Endothelial cell of umbilical vein (primary cell): ENCODE measurements at regions not wholly inside any gene's neighbourhood (a gene's known extent, or its start where the extent isn't known, plus 50 kb on each side); places are given as distances from the start of the nearest gene placed in this dataset.
"Not testable (repeated sequence)": the region's sequence is repeated elsewhere in the genome, so short reads cannot be mapped to it uniquely, and the experiment has no call there.

Experiments
- BruUV-seq: library from RNA; stranded (reverse); fragments of 400-500 nt; replicated peaks from 2 replicates; lab custom pipeline; 2021; lab: Mats Ljungman, UMichigan
- CTCF ChIA-PET: fragments of 300-600, 350-600 bp; sonication (Branson Sonifier 250); formaldehyde crosslinking; loops from one replicate; lab custom pipeline; 2021; ENCODE audit warnings: antibody characterized with exemption, inconsistent platforms; lab: Charles Lee
- POLR2A ChIA-PET: fragments of 300-600, 350-600 bp; sonication (Branson Sonifier 250); formaldehyde crosslinking; loops from one replicate; lab custom pipeline; 2021; ENCODE audit warnings: antibody characterized with exemption, inconsistent platforms; lab: Charles Lee
- DNase-seq: peaks from one replicate; pipeline ENCODE4 v3.0.0-alpha.2; 2011; ENCODE audit warnings: low read depth, low spot score
- FAIRE-seq: peaks from 2 replicates; lab custom pipeline; 2011; peaks lifted over from hg19 to GRCh38; lab: Jason Lieb, UNC
- H2AFZ ChIP-seq: 2 replicates; pipeline ENCODE4 v1.6.0; 2012; ENCODE audit warnings: low read depth, low read length, control low read depth, inconsistent platforms
- H3K27ac ChIP-seq: 2 replicates; pipeline ENCODE4 v1.5.1; 2011; ENCODE audit warnings: low read depth, mild to moderate bottlenecking, control low read depth, low read length, moderate library complexity; ENCODE audit not compliant: insufficient read depth
- H3K27me3 ChIP-seq, 2 experiments: 2 replicates each; pipeline versions ENCODE4 v1.6.0 to v1.6.1; 2011; ENCODE audit warnings: low read length in 2 of 2, mixed read lengths in 1 of 2; ENCODE audit not compliant: control insufficient read depth in 2 of 2, insufficient read depth in 2 of 2
- H3K36me3 ChIP-seq, 2 experiments: 2 replicates in 1 of 2; 3 replicates in 1 of 2; pipeline ENCODE4 v1.5.1; 2011; ENCODE audit warnings: low read length in 2 of 2, mild to moderate bottlenecking in 1 of 2, moderate library complexity in 1 of 2; ENCODE audit not compliant: control insufficient read depth in 2 of 2, insufficient read depth in 2 of 2; ENCODE audit errors: extremely low read depth in 1 of 2
- H3K4me1 ChIP-seq: 3 replicates; pipeline ENCODE4 v1.5.1; 2011; ENCODE audit warnings: mild to moderate bottlenecking, low read length; ENCODE audit not compliant: control insufficient read depth, insufficient read depth; ENCODE audit errors: extremely low read depth
- H3K4me2 ChIP-seq: 2 replicates; pipeline ENCODE4 v1.6.1; 2011; ENCODE audit warnings: low read length, control low read depth, mixed read lengths; ENCODE audit not compliant: insufficient read depth
- H3K4me3 ChIP-seq, 3 experiments: fragments of 200-600 bp in 1 of 3; sonication (generic), shearing (Covaris generic) in 1 of 3; replicated peaks in 1 of 3; 2 replicates each; pipeline ENCODE4 v1.5.1; 2011 to 2016; ENCODE audit warnings: control low read depth in 3 of 3, low read length in 3 of 3, mild to moderate bottlenecking in 2 of 3, inconsistent platforms in 1 of 3, low read depth in 1 of 3, moderate library complexity in 1 of 3; ENCODE audit not compliant: insufficient read depth in 1 of 3
- H3K79me2 ChIP-seq: 2 replicates; pipeline ENCODE4 v1.6.0; 2012; ENCODE audit warnings: low read length, inconsistent platforms; ENCODE audit not compliant: control insufficient read depth, insufficient read depth
- H3K9ac ChIP-seq: replicated peaks from 2 replicates; pipeline ENCODE3; 2011; ENCODE audit warnings: low read length, control low read depth; ENCODE audit not compliant: insufficient read depth; ENCODE audit errors: extremely low read depth
- H3K9me1 ChIP-seq: replicated peaks from 3 replicates; pipeline ENCODE4 v1.6.0; 2011; ENCODE audit warnings: mild to moderate bottlenecking, low read length; ENCODE audit not compliant: control insufficient read depth, insufficient read depth; ENCODE audit errors: extremely low read depth
- H3K9me3 ChIP-seq: replicated peaks from 2 replicates; pipeline ENCODE4 v1.5.1; 2012; ENCODE audit warnings: low read length, inconsistent platforms; ENCODE audit not compliant: control insufficient read depth, insufficient read depth
- H4K20me1 ChIP-seq: replicated peaks from 2 replicates; pipeline ENCODE3; 2011; ENCODE audit warnings: mild to moderate bottlenecking, low read length; ENCODE audit not compliant: control insufficient read depth, insufficient read depth; ENCODE audit errors: extremely low read depth
- EZH2 ChIP-seq: IDR thresholded peaks from 2 replicates; pipeline ENCODE4 v1.6.1; 2012; ENCODE audit warnings: borderline replicate concordance, low read depth, mild to moderate bottlenecking, moderate library complexity, low read length, inconsistent platforms; ENCODE audit not compliant: severe bottlenecking
- FOS ChIP-seq: IDR thresholded peaks from 2 replicates; pipeline ENCODE4 v1.6.1; 2011; ENCODE audit warnings: mild to moderate bottlenecking, low read length, moderate library complexity, borderline replicate concordance; ENCODE audit not compliant: insufficient read depth
- GATA2 ChIP-seq: IDR thresholded peaks from 2 replicates; pipeline ENCODE4 v1.7.0; 2011; ENCODE audit warnings: low read depth, mild to moderate bottlenecking, moderate library complexity, mixed read lengths, low read length; ENCODE audit not compliant: insufficient read length, insufficient read depth
- MYC ChIP-seq: IDR thresholded peaks from one replicate; pipeline ENCODE4 v1.6.1; 2011; ENCODE audit warnings: mild to moderate bottlenecking, low read depth, low read length
- POLR2A ChIP-seq: IDR thresholded peaks from 2 replicates; pipeline ENCODE4 v1.6.1; 2012; ENCODE audit warnings: low read depth, mild to moderate bottlenecking, control low read depth, low read length
- dilution Hi-C: fragments of 300-500 bp; cut with MboI; formaldehyde crosslinking; loops from one replicate; pipeline ENCODE4 v1.15.0; 2019; ENCODE audit warnings: low sequenced_read_pairs; ENCODE audit not compliant: extremely low pct_ligation_motif_present
- intact Hi-C: fragments of 100-400 bp; cut with micrococcal nuclease; formaldehyde crosslinking; loops from one replicate; pipeline ENCODE4 v1.10.0; 2022
- TF ChIP-seq, protein P1 (sequence below): IDR thresholded peaks from 2 replicates; pipeline ENCODE4 v1.6.1; 2011; ENCODE audit not compliant: insufficient read depth, insufficient read length

DNA sequence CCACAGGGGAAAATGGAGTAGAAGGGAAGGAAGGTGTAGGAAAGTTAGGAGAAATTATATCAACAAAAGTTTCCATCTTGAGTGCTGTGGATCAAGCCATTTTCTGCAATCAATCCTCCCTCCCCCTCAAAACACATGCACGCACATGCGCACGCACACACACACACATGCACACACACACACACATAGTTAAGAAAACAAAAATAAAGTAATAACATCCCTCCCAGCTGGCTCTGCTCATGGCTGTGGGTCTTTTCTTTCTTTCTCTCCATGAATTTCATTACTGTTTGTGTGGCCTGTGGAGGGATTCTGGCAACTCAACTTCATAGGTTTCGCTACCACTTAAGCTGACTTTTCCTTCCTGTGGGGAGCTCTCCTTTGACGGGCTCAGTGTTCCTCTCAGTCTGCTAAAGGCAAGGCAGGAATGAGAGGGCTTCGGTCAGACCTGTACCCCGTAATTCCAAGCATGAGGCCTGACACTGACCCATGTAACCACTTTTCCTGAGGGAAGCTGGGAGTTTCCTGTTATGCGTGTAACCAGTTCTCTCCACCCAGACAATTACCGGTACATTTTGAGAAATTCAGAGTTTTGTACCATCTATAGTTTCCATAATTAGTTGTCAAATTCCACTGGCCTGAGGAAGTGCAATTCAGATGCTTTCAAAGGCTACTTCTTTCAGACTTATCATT, 79.8 kb downstream of the ZNF92 start:
- Histone ChIP-seq H3K36me3 (no peaks in the 10 kb centered on the region), H3K27ac (no peak overlapping the region), H3K27me3 (peaks cover 0 to 2% of the 10 kb centered on the region in 2 experiments), H3K9me1 (no peaks in the 10 kb centered on the region), H3K9me3 (no peaks in the 10 kb centered on the region), H3K79me2 (no peaks in the 10 kb centered on the region), H3K4me2 (no peak overlapping the region), H3K4me1 (peaks cover 10% of the 10 kb centered on the region), H4K20me1 (no peaks in the 10 kb centered on the region), H3K9ac (no peak overlapping the region), H3K4me3 (no peak overlapping the region), H2AFZ (peak overlapping the region; percentile 48)
- dilution Hi-C loops (no loop called here), intact Hi-C loops (no loop called here)
- no TSS peak for BruUV-seq
- ChIA-PET CTCF (no interaction called here), POLR2A (no interaction called here)
- TF ChIP-seq FOS, result no peak
- no peak for TF ChIP-seq POLR2A
- no peak for TF ChIP-seq EZH2
- TF ChIP-seq, protein P1, sequence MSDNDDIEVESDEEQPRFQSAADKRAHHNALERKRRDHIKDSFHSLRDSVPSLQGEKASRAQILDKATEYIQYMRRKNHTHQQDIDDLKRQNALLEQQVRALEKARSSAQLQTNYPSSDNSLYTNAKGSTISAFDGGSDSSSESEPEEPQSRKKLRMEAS, result no peak
- peak; percentile 24 for DNase-seq
- peak; percentile 12 for FAIRE-seq

DNA sequence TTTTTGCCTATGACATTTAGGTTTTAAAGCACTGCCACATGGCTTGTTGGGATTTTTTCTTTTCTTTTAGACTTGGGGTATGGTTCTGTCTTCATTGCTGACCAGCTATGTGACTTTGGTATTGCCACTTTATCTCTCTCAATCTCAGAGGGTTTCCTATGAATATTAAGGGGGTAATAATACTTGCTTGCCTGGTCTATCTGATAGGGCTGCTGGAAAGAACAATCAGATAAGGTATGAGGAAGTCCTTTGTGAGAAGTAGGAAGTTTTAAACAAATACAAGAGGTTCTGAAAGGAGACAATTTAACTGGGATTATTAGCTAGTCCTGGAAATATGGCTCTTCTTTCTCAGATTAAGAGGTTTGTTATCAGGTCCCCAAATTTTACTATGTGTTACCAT, 80.8 kb downstream of the ZNF92 start:
- H3K9me3 ChIP-seq, result no peaks in the 10 kb centered on the region
- H3K4me2 ChIP-seq, result no peak overlapping the region
- BruUV-seq, result no TSS peak
- no peaks in the 10 kb centered on the region for H4K20me1 ChIP-seq
- peak; percentile 50 for TF ChIP-seq GATA2
- TF ChIP-seq MYC, result no peak
- intact Hi-C loops (no loop called here), dilution Hi-C loops (no loop called here)
- H3K9ac ChIP-seq, result no peak overlapping the region
- H3K27me3 ChIP-seq, result peaks cover 0 to 2% of the 10 kb centered on the region in 2 experiments
- H3K4me1 ChIP-seq, result peaks cover 7% of the 10 kb centered on the region
- no peak for DNase-seq
- H2AFZ ChIP-seq, result no peak overlapping the region
- ChIA-PET POLR2A (no interaction called here), CTCF (no interaction called here)
- no peaks in the 10 kb centered on the region for H3K9me1 ChIP-seq
- H3K79me2 ChIP-seq, result no peaks in the 10 kb centered on the region
- FAIRE-seq, result no peak
- no peak overlapping the region for H3K27ac ChIP-seq
- no peak overlapping the region for H3K4me3 ChIP-seq
- H3K36me3 ChIP-seq, result no peaks in the 10 kb centered on the region

DNA sequence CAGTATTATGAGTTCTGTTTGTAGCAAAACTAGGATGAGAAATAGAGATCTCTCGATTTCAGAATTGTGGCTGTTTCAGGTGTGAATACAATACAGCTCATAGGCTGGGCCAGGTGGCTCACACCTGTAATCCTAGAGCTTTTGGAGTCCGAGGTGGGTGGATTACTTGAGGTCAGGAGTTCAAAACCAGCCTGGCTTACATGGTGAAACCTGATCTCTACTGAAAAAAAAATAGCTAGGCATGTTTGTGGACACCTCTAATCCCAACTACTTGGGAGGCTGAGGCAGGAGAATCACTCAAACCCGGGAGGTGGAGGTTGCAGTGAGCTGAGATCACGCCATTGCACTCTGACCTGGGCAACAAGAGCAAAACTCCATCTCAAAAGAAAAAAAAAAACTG, 81.4 kb downstream of the ZNF92 start:
- H3K79me2 ChIP-seq, H3K4me3 ChIP-seq, H3K9me3 ChIP-seq, BruUV-seq, H3K36me3 ChIP-seq, H3K9ac ChIP-seq, intact Hi-C loops, FAIRE-seq, CTCF ChIA-PET, H3K4me1 ChIP-seq, H2AFZ ChIP-seq, POLR2A ChIA-PET, DNase-seq, H3K27ac ChIP-seq, H3K4me2 ChIP-seq, H3K9me1 ChIP-seq, H4K20me1 ChIP-seq, dilution Hi-C loops, H3K27me3 ChIP-seq: not testable (repeated sequence)
